Germinal center (tissue), 1 donor: ENCODE measurements at regions not wholly inside any gene's neighbourhood (a gene's known extent, or its start where the extent isn't known, plus 50 kb on each side); places are given as distances from the start of the nearest gene placed in this dataset.

Experiments used
- DNase-seq: peaks from one replicate; pipeline ENCODE4 v3.0.0; 2012; ENCODE audit warnings: mixed read lengths, low spot score

GRCh38 chr16:73186752-73187601 lies 139.0 kb upstream of the ZFHX3 start:
- DNase-seq: no peak

DNA sequence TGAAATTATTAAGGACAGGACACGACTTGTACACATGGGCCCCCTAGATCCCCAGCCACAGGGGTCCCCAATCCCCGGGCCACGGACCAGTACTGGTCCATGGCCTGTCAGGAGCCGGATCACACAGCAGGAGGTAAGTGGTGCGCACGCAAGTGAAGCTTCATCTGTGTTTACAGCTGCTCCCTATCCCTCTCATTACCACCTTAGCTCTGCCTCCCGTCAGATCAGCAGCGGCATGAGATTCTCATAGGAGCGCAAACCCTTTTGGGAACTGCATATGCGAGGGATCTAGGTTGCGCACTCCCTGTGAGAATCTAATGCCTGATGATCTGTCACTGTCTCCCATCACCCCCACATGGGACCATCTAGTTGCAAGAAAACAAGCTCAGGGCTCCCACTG lies 137.8 kb upstream of the ZFHX3 start:
- no peak for DNase-seq

DNA sequence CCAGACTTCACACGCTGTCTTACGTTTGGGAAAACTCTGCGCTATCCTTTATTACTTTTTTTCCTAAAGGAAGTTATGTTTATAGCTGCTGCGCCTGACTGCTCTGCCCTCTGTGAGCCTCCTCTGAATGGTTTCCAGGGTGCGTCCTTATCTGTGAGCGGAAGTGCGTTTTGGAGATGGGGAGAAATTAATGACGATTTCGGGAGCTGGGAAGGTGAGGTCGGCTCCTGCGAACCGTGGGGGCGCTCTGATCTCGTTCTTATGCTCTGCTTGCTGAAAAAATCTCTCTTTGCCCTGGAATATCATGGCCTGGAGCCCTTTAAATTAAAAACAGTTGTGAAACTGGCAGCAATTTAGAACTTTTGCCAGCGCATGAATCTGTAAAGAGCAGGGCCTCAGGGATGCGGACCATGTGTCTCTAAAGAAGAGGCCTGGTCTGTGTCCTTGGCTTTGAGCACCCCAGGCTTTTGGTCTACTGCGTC lies 135.7 kb upstream of the ZFHX3 start:
- DNase-seq: no peak

GRCh38 chr16:73179705-73180331 lies 131.9 kb upstream of the ZFHX3 start:
- no peak for DNase-seq

DNA sequence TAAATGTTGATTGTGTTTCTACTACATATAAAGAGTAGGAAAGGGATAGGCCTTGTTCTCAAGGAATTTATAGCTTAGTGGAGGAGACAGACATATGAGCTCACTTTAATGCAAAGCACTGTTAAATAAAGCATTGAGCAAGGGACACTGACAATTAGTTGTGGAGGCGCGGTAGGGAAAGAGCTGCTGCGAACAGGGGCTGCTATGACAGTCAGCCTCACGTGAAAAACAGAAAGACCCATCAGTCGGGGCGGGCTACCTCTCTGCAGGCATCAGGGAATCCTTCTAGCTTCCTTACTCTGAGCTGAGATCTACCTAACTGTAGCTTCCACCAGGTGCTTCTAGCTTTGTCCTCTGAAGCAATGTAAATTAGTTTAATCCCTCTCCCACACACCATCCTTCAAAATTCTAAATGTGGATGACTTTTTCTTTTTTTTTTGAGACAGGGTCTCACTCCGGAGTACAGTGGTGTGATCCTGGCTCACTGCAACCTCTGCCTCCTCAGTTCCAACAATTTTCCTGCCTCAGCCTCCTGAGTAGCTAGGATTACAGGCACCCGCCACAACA lies 129.9 kb upstream of the ZFHX3 start:
- DNase-seq: no peak

GRCh38 chr16:73176577-73177013 lies 128.7 kb upstream of the ZFHX3 start:
- no peak for DNase-seq

GRCh38 chr16:73172973-73173709 lies 125.2 kb upstream of the ZFHX3 start:
- no peak for DNase-seq

- DNase-seq: no peak
These were observed 124.5 kb upstream of the ZFHX3 start for GRCh38 chr16:73172241-73172972.

DNA sequence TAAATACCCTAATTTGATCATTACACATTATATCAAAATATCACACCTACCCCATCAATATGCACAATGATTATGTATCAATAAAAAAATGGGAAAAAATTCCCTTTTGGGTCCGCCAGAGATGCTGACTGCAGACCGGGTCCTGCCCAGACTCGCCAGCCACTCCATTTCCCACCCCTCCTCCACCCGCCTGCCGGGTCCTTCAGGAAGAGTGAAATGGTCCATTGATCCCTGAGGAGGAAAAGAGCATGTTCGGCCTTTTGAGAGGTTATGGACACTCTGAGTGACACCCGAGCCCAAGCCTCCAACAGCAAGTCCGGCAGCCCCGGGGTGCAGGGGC lies 123.9 kb upstream of the ZFHX3 start:
- no peak for DNase-seq

DNA sequence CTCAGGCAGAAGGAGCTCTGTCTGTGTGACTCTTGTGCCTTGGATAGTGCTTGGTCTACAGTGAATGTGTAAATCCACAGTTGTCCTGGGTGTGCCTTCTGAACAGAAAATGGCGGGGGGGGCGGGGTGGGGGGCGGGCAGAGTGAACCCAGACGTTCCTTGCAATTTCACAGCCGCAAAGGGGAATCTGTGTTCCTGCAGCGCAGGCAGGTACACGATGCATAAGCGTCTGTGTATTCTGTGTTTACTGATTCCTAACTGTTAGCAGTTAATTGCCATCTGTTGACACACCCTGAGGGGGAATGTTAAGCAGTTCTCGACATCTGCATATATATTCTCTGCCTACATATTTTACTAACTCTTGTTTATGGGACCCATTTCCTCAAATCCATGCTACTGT lies 123.5 kb upstream of the ZFHX3 start:
- DNase-seq: no peak

- no peak for DNase-seq
These were observed 122.7 kb upstream of the ZFHX3 start for GRCh38 chr16:73170612-73171038.

DNA sequence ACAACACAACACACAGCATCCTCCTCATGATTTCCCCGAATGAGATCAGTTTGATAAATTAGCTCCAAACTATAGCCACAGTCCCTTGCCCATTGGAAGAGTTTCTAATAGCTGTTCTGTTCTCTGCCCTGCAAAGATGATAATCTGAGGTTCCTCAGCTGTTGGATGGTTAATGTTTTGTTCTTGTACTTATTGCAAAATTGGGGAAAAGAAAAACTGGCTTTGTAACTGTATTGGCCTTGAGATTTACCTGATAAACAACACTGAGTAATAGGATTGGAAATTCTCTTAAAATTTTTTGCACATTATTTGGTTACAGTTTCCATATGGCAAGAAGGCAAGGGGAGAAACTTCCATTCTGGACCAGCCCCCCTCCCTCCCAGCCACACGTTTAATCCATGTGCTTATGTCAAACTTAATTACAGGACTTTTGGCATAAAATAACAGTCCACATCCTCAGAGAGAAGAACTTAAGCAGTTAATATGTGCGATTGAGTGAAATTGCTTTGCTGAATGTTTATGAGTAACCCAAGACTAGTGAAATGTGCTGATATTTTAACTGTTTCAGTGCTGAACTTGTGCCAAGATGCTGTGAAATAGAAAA lies 119.1 kb upstream of the ZFHX3 start:
- DNase-seq: no peak

GRCh38 chr16:73166441-73166851 lies 118.5 kb upstream of the ZFHX3 start:
- DNase-seq: no peak

- DNase-seq: no peak
These were observed 115.4 kb upstream of the ZFHX3 start for GRCh38 chr16:73163238-73163815.

GRCh38 chr16:73161977-73162376 lies 114.0 kb upstream of the ZFHX3 start:
- no peak for DNase-seq

GRCh38 chr16:73159296-73159695 lies 111.4 kb upstream of the ZFHX3 start:
- no peak for DNase-seq

GRCh38 chr16:73157861-73158260 lies 109.9 kb upstream of the ZFHX3 start:
- no peak for DNase-seq

DNA sequence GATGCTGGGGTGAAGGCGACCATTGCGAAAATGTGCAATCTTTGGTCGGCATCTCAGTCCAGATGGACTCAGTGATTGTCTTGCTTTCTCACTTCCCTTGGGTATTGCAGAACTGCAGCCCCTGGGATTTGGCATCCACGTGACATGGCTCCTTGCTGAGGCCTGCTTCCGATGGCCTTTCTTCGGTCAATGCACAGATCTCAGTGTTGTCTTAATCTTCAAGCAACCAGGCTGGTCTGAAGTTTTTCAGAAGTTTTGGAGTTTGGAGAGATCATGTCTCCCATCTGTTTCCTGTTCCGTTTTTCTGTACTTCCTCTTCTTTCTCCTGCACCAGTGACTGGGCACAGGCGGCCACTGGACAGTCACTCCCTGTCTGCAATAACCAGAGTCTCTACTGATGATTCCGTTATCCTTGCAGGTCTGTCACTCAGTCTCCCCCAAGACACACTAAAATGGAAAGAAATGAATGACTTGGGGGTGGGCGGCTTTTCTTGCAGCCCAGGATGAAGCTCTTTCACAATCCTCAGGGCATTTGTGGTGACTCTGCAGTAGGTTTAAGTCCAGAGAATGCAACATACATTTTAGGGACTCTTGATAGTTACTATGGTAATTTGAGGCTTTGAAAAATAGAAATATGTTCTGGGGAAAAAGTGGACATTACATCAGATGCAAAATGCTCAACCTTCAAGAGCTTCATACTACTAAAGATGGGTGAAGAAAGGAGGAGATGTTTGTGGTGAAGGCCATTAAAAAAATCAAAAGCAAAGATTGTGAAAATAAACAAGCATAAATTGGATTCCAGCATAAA lies 106.3 kb upstream of the ZFHX3 start:
- no peak for DNase-seq

- no peak for DNase-seq
These were observed 104.6 kb upstream of the ZFHX3 start for GRCh38 chr16:73152386-73153125.
